ENCODE measurements at regions not wholly inside any gene's neighbourhood (a gene's known extent, or its start where the extent isn't known, plus 50 kb on each side); places are given as distances from the start of the nearest gene placed in this dataset.

GRCh38 chr16:60553090-60553757 lies 1483.0 kb downstream of the CDH8 start:
- Histone ChIP-seq H3K9me3 (replicated peaks; ENCODE audit: control insufficient read depth, insufficient read depth, low read depth, low read length) (no peaks in the 10 kb centered on the region), H3K4me3 (no peak overlapping the region), H3K4me1 (replicated peaks in 1 of 2; ENCODE audit: control insufficient read depth in 2 of 2, insufficient read depth in 2 of 2, low read length in 2 of 2) (no peaks in the 10 kb centered on the region), H3K4me2 (ENCODE audit: insufficient read depth, low read length) (no peak overlapping the region), H4K20me1 (replicated peaks; ENCODE audit: control insufficient read depth, insufficient read depth, low read length) (no peaks in the 10 kb centered on the region), H3K27ac (ENCODE audit: extremely low read depth, low read depth, low read length) (no peak overlapping the region), H3K36me3 (ENCODE audit: control insufficient read depth, insufficient read depth, low read length) (no peaks in the 10 kb centered on the region), H3K9ac (ENCODE audit: insufficient read depth in 1 of 2, low read depth in 2 of 2, low read length in 2 of 2) (no peak overlapping the region), H3K27me3 (ENCODE audit: control insufficient read depth in 2 of 2, insufficient read depth in 2 of 2, low read length in 2 of 2) (no peaks in the 10 kb centered on the region), H2AFZ (ENCODE audit: low read depth, low read length) (no peak overlapping the region), H3K79me2 (ENCODE audit: control insufficient read depth, insufficient read depth, low read length) (no peaks in the 10 kb centered on the region), H3K9me1 (ENCODE audit: control insufficient read depth, insufficient read depth, low read length) (no peaks in the 10 kb centered on the region)
- no TSS peak for BruUV-seq (replicated peaks)
- ChIA-PET CTCF (ENCODE audit: low intra/inter-chr PET ratio) (no interaction called here), POLR2A (no interaction called here)
- ATAC-seq (no peak), FAIRE-seq (no peak), DNase-seq (ENCODE audit: extremely low read depth in 1 of 4, low spot score in 3 of 4) (no peak)
- intact Hi-C loops (cut with micrococcal nuclease) (no loop called here), in situ Hi-C loops (cut with MboI) (no loop called here)
- 0% methylated on average over 3 of the region's 3 CpGs for WGBS (ENCODE audit: insufficient coverage, low coverage, missing lambda C conversion rate)
- TF ChIP-seq ZBTB7A (IDR thresholded peaks at IDR 0.05; ENCODE audit: borderline replicate concordance, control insufficient read depth, low read depth, low read length) (no peak), GTF2E2 (tag; IDR thresholded peaks at IDR 0.05) (no peak)

- no peaks in the 10 kb centered on the region for H3K36me3 ChIP-seq (ENCODE audit: control insufficient read depth, insufficient read depth, low read length)
- in situ Hi-C loops (cut with MboI) (no loop called here), intact Hi-C loops (cut with micrococcal nuclease) (no loop called here)
- H3K4me3 ChIP-seq, result no peak overlapping the region
- no peak overlapping the region for H2AFZ ChIP-seq (ENCODE audit: low read depth, low read length)
- H4K20me1 ChIP-seq (replicated peaks; ENCODE audit: control insufficient read depth, insufficient read depth, low read length), result no peaks in the 10 kb centered on the region
- no peak for FAIRE-seq
- no peaks in the 10 kb centered on the region for H3K27me3 ChIP-seq (ENCODE audit: control insufficient read depth in 2 of 2, insufficient read depth in 2 of 2, low read length in 2 of 2)
- no peaks in the 10 kb centered on the region for H3K9me1 ChIP-seq (ENCODE audit: control insufficient read depth, insufficient read depth, low read length)
- no peak for TF ChIP-seq JUND (IDR thresholded peaks at IDR 0.05; ENCODE audit: borderline replicate concordance, low read depth, low read length)
- TF ChIP-seq JUND (tag; IDR thresholded peaks at IDR 0.05; ENCODE audit: borderline replicate concordance, low read depth, low read length), result no peak
- TF ChIP-seq, protein P1, sequence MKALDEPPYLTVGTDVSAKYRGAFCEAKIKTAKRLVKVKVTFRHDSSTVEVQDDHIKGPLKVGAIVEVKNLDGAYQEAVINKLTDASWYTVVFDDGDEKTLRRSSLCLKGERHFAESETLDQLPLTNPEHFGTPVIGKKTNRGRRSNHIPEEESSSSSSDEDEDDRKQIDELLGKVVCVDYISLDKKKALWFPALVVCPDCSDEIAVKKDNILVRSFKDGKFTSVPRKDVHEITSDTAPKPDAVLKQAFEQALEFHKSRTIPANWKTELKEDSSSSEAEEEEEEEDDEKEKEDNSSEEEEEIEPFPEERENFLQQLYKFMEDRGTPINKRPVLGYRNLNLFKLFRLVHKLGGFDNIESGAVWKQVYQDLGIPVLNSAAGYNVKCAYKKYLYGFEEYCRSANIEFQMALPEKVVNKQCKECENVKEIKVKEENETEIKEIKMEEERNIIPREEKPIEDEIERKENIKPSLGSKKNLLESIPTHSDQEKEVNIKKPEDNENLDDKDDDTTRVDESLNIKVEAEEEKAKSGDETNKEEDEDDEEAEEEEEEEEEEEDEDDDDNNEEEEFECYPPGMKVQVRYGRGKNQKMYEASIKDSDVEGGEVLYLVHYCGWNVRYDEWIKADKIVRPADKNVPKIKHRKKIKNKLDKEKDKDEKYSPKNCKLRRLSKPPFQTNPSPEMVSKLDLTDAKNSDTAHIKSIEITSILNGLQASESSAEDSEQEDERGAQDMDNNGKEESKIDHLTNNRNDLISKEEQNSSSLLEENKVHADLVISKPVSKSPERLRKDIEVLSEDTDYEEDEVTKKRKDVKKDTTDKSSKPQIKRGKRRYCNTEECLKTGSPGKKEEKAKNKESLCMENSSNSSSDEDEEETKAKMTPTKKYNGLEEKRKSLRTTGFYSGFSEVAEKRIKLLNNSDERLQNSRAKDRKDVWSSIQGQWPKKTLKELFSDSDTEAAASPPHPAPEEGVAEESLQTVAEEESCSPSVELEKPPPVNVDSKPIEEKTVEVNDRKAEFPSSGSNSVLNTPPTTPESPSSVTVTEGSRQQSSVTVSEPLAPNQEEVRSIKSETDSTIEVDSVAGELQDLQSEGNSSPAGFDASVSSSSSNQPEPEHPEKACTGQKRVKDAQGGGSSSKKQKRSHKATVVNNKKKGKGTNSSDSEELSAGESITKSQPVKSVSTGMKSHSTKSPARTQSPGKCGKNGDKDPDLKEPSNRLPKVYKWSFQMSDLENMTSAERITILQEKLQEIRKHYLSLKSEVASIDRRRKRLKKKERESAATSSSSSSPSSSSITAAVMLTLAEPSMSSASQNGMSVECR (CRISPR knock-in tag; IDR thresholded peaks at IDR 0.05), result no peak
- no peak for TF ChIP-seq THRAP3 (IDR thresholded peaks at IDR 0.05; ENCODE audit: borderline replicate concordance)
- TF ChIP-seq ZNF445 (CRISPR knock-in tag; IDR thresholded peaks at IDR 0.05; ENCODE audit: low read depth), result no peak
- TF ChIP-seq MBD1 (CRISPR knock-in tag; IDR thresholded peaks at IDR 0.05), result no peak
- no peaks in the 10 kb centered on the region for H3K79me2 ChIP-seq (ENCODE audit: control insufficient read depth, insufficient read depth, low read length)
- 0% methylated on average over 1 of the region's 1 CpG for WGBS (ENCODE audit: insufficient coverage, low coverage, missing lambda C conversion rate)
- CTCF ChIA-PET (ENCODE audit: low intra/inter-chr PET ratio), result no interaction called here
- POLR2A ChIA-PET, result no interaction called here
- H3K9me3 ChIP-seq (replicated peaks; ENCODE audit: control insufficient read depth, insufficient read depth, low read depth, low read length), result no peaks in the 10 kb centered on the region
- H3K4me2 ChIP-seq (ENCODE audit: insufficient read depth, low read length), result no peak overlapping the region
- no peak for DNase-seq (ENCODE audit: extremely low read depth in 1 of 4, low spot score in 3 of 4)
- BruUV-seq (replicated peaks), result no TSS peak
- H3K9ac ChIP-seq (ENCODE audit: insufficient read depth in 1 of 2, low read depth in 2 of 2, low read length in 2 of 2), result no peak overlapping the region
- H3K4me1 ChIP-seq (replicated peaks in 1 of 2; ENCODE audit: control insufficient read depth in 2 of 2, insufficient read depth in 2 of 2, low read length in 2 of 2), result no peaks in the 10 kb centered on the region
- ATAC-seq, result no peak
- H3K27ac ChIP-seq (ENCODE audit: extremely low read depth, low read depth, low read length), result no peak overlapping the region
Measured at GRCh38 chr16:60541535-60541934, 1494.7 kb downstream of the CDH8 start.
